ENCODE measurements at regions not wholly inside any gene's neighbourhood (a gene's known extent, or its start where the extent isn't known, plus 50 kb on each side); places are given as distances from the start of the nearest gene placed in this dataset.

- TF ChIP-seq CTCF (conservative IDR thresholded peaks at IDR 0.05) (no peak), EZH2 (IDR thresholded peaks at IDR 0.05; ENCODE audit: low read depth) (no peak)
These were observed 323.8 kb upstream of the DCN start for GRCh38 chr12:91506452-91506851.

All from PC-9 (cell line).